ENCODE measurements at regions not wholly inside any gene's neighbourhood (a gene's known extent, or its start where the extent isn't known, plus 50 kb on each side); places are given as distances from the start of the nearest gene placed in this dataset.

DNA sequence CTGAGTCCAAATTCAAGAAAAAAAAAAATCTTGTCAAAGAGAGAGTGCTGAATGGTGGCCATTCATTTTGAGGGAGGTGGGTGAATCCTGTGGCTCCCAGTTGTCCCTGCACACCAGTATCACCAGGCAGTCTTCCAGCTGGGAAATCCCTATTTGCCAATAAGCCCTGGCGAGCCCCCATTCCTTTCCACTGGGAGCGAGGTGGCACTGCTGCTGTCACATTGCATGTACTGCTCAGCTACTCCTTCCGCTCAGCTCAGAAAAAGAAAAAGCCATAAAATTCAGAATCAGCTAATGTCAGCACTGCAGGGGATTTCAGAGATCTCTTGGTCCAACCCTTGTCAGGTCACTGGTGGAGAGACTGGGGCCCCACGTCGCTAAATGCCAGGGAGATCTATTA lies 298.5 kb downstream of the OMA1 start:
- Histone ChIP-seq H3K27ac (no peak overlapping the region), H3K27me3 (replicated peaks in 1 of 7) (peaks cover 0 to 48% (median 30%) of the 10 kb centered on the region in 7 donors), H3K9me3 (no peaks in the 10 kb centered on the region), H3K36me3 (no peaks in the 10 kb centered on the region), H3K4me1 (peaks cover 4 to 37% (median 19%) of the 10 kb centered on the region in 6 donors), H3K4me3 (no peak overlapping the region)
- intact Hi-C loops (cut with DNase I; ENCODE audit: low total_unique reads), result no loop called here
- DNase-seq, result no peak
- no peak for TF ChIP-seq POLR2A (IDR thresholded peaks at IDR 0.05)
- no peak for TF ChIP-seq POLR2AphosphoS5 (IDR thresholded peaks at IDR 0.05)
- WGBS, 5 donors, result 26 to 33% (median 32%) methylated on average over 5 of the region's 5 CpGs

DNA sequence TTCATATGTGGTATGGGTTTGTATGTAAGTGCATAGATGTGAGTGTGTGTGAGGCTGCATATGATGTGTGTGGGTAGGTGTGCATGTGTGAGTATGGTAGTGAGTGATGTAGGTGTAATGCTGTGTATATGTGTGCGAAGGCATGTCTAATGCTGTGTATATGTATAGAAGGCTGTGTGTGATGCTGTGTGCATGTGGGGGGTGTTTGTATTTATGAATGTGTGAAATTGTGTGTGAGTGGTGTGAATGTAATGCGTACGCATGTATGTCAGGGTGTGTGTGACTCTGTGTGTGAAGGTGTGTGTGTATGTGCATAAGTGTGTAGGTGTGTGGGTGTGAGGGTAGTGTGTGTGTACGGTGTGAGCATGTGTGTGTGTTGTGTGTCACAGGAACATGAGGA lies 300.0 kb downstream of the OMA1 start:
- WGBS, 5 donors, result 90 to 97% (median 94%) methylated on average over 4 of the region's 4 CpGs
- H3K27ac ChIP-seq, result no peak overlapping the region
- peaks cover 4 to 37% (median 19%) of the 10 kb centered on the region in 6 donors for H3K4me1 ChIP-seq
- intact Hi-C loops (cut with DNase I; ENCODE audit: low total_unique reads), result no loop called here
- no peak for TF ChIP-seq POLR2AphosphoS5 (IDR thresholded peaks at IDR 0.05)
- TF ChIP-seq, protein P1, sequence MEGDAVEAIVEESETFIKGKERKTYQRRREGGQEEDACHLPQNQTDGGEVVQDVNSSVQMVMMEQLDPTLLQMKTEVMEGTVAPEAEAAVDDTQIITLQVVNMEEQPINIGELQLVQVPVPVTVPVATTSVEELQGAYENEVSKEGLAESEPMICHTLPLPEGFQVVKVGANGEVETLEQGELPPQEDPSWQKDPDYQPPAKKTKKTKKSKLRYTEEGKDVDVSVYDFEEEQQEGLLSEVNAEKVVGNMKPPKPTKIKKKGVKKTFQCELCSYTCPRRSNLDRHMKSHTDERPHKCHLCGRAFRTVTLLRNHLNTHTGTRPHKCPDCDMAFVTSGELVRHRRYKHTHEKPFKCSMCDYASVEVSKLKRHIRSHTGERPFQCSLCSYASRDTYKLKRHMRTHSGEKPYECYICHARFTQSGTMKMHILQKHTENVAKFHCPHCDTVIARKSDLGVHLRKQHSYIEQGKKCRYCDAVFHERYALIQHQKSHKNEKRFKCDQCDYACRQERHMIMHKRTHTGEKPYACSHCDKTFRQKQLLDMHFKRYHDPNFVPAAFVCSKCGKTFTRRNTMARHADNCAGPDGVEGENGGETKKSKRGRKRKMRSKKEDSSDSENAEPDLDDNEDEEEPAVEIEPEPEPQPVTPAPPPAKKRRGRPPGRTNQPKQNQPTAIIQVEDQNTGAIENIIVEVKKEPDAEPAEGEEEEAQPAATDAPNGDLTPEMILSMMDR (IDR thresholded peaks at IDR 0.05 in 8 of 11, conservative IDR thresholded peaks at IDR 0.05 in 3 of 11), result no peak
- DNase-seq, result no peak
- H3K9me3 ChIP-seq, result no peaks in the 10 kb centered on the region
- no peak overlapping the region for H3K4me3 ChIP-seq
- no peaks in the 10 kb centered on the region for H3K36me3 ChIP-seq
- H3K27me3 ChIP-seq (replicated peaks in 1 of 7), result peaks cover 0 to 48% (median 30%) of the 10 kb centered on the region in 7 donors

DNA sequence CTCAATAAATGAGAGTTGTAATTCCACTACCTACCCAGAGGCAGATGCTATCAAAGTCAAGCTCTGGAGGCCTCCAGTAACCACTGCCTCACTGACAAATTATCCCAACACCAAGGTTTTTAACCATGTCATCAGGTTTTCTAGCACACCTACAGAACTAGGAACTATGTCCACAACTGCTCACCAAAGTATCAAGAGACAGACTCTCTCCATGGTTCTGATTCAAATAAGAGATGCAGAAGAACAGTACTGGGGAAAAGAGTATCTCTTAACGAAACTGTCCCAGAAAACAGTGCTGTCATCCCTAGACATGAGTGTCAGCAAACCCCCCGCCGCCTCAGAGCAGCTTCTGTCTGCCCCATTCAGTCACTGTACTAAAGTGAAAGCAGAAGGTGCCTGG lies 301.7 kb downstream of the OMA1 start:
- Histone ChIP-seq H3K4me1 (peaks cover 3 to 21% (median 16%) of the 10 kb centered on the region in 6 donors), H3K27ac (no peak overlapping the region), H3K27me3 (replicated peaks in 1 of 7) (peaks cover 0 to 38% (median 21%) of the 10 kb centered on the region in 7 donors), H3K9me3 (no peaks in the 10 kb centered on the region), H3K36me3 (no peaks in the 10 kb centered on the region), H3K4me3 (no peak overlapping the region)
- no peak for TF ChIP-seq POLR2A (IDR thresholded peaks at IDR 0.05)
- TF ChIP-seq POLR2AphosphoS5 (IDR thresholded peaks at IDR 0.05), result no peak
- WGBS, 5 donors, result 61 to 84% (median 79%) methylated on average over 3 of the region's 3 CpGs
- no peak for DNase-seq
- intact Hi-C loops (cut with DNase I; ENCODE audit: low total_unique reads), result no loop called here

DNA sequence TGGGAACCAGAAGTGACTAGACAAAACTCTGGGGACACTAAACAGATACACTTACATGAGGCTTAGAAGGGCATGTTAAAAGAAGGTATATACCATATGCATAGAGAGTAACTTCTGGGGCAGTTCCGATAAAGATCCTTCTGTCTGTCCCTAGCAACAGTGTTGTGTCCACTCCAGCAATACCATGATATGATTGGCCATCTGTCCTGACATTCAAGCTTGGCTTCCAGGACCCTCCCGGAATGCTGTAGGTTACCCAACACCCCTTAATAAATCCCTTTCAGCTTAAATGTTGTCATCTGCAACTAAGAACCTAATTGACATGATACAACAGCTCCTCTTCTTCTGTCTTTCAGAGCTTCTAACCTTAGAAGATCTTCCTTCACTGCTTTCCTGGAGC lies 307.7 kb downstream of the OMA1 start:
- 38 to 79% (median 46%) methylated on average over 2 of the region's 2 CpGs for WGBS, 5 donors
- intact Hi-C loops (cut with DNase I; ENCODE audit: low total_unique reads), result no loop called here

DNA sequence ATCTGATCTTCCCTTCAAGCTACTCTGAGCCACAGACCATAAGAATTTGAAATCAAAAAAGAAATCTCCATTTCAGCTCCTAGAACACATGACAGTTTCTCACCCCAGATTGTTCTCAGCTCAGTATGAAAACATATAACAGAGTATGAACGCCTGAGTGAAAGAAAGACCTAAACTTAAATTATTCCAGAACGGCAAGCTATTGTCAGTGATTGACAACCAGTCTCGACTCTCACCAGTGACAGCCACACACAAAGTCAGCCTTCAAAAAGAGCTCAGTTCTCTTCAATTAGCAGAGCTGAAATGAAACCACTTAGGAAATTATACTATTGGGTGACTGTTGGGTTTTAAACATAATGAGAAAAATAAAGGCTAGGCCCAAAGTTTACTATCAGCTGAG lies 312.8 kb downstream of the OMA1 start:
- intact Hi-C loops (cut with DNase I; ENCODE audit: low total_unique reads), result no loop called here

More for the DNA sequence above, 307.7 kb downstream of the OMA1 start:
- Histone ChIP-seq H3K4me3 (no peak overlapping the region), H3K27ac (no peak overlapping the region), H3K27me3 (replicated peaks in 1 of 7) (no peaks in the 10 kb centered on the region), H3K36me3 (no peaks in the 10 kb centered on the region), H3K4me1 (no peaks in the 10 kb centered on the region), H3K9me3 (no peaks in the 10 kb centered on the region)
- no peak for DNase-seq
- TF ChIP-seq POLR2AphosphoS5 (IDR thresholded peaks at IDR 0.05), result no peak
- TF ChIP-seq POLR2A (IDR thresholded peaks at IDR 0.05), result no peak
- TF ChIP-seq, protein P1 (IDR thresholded peaks at IDR 0.05 in 8 of 11, conservative IDR thresholded peaks at IDR 0.05 in 3 of 11), result no peak

More for the DNA sequence above, 312.8 kb downstream of the OMA1 start:
- H3K4me1 ChIP-seq, result no peaks in the 10 kb centered on the region
- TF ChIP-seq POLR2AphosphoS5 (IDR thresholded peaks at IDR 0.05) (no peak), POLR2A (IDR thresholded peaks at IDR 0.05) (no peak)
- TF ChIP-seq, protein P1 (IDR thresholded peaks at IDR 0.05 in 8 of 11, conservative IDR thresholded peaks at IDR 0.05 in 3 of 11), result no peak
- WGBS, 5 donors, result 73 to 91% (median 82%) methylated on average over 3 of the region's 3 CpGs
- no peak overlapping the region for H3K4me3 ChIP-seq
- H3K27ac ChIP-seq, result no peak overlapping the region
- no peaks in the 10 kb centered on the region for H3K36me3 ChIP-seq
- DNase-seq, result no peak
- no peaks in the 10 kb centered on the region for H3K27me3 ChIP-seq (replicated peaks in 1 of 7)
- H3K9me3 ChIP-seq, result no peaks in the 10 kb centered on the region

Measured in spleen (tissue), 11 donors.